HEK293 (cell line): ENCODE measurements at regions not wholly inside any gene's neighbourhood (a gene's known extent, or its start where the extent isn't known, plus 50 kb on each side); places are given as distances from the start of the nearest gene placed in this dataset.

ENCODE experiments used
- CTCF ChIA-PET: fragments of 350-600 bp; formaldehyde crosslinking; extraction: SDS; loops from one replicate; lab custom pipeline; 2021; ENCODE audit warnings: antibody characterized with exemption; lab: Yijun Ruan, JAX
- POLR2A ChIA-PET: fragments of 300-600 bp; formaldehyde crosslinking; extraction: SDS; loops from one replicate; lab custom pipeline; 2020; ENCODE audit warnings: antibody characterized with exemption, inconsistent platforms; lab: Yijun Ruan, JAX
- H3K27ac ChIP-seq: fragments of 200-500 bp; sonication (Bioruptor generic); 2 replicates; pipeline ENCODE4 v1.5.1; 2014; ENCODE audit warnings: low read depth, low read length, control low read depth, inconsistent platforms; ENCODE audit errors: extremely low read depth
- H3K36me3 ChIP-seq, 2 experiments: fragments of 200-500 bp in 1 of 2; sonication (Bioruptor generic) in 1 of 2; 1 replicate in 1 of 2; 2 replicates in 1 of 2; pipeline ENCODE4 v1.5.1; 2014 to 2017; ENCODE audit warnings: inconsistent platforms in 2 of 2, low read length in 2 of 2; ENCODE audit not compliant: control insufficient read depth in 2 of 2, insufficient read depth in 1 of 2
- H3K4me1 ChIP-seq: fragments of 200-500 bp; sonication (Bioruptor generic); 2 replicates; pipeline ENCODE4 v1.5.1; 2014; ENCODE audit warnings: mild to moderate bottlenecking, low read length, inconsistent platforms; ENCODE audit not compliant: control insufficient read depth, insufficient read depth
- H3K4me3 ChIP-seq: 2 replicates; pipeline ENCODE4 v1.5.1; 2011; ENCODE audit warnings: low read depth, mild to moderate bottlenecking, control low read depth, low read length, moderate library complexity
- H3K9me3 ChIP-seq: fragments of 200-500 bp; sonication (Bioruptor generic); 2 replicates; pipeline ENCODE4 v1.5.1; 2014; ENCODE audit warnings: low read depth, low read length, inconsistent platforms; ENCODE audit not compliant: control insufficient read depth, insufficient read depth
- AEBP2 ChIP-seq: fragments of 450-650 bp; formaldehyde crosslinking; IDR thresholded peaks from 2 replicates; pipeline ENCODE4 v1.5.1; 2016; ENCODE audit warnings: missing biosample characterization, missing genetic modification characterization, borderline replicate concordance
- KLF10 ChIP-seq: fragments of 450-650 bp; IDR thresholded peaks from 2 replicates; pipeline ENCODE4 v1.5.1; 2018; ENCODE audit warnings: missing biosample characterization, mild to moderate bottlenecking, missing genetic modification characterization
- KLF17 ChIP-seq: fragments of 450-650 bp; formaldehyde crosslinking; IDR thresholded peaks from 2 replicates; pipeline ENCODE4 v1.5.1; 2016; ENCODE audit warnings: missing biosample characterization, missing genetic modification characterization
- REST ChIP-seq: fragments of 450-650 bp; formaldehyde crosslinking; IDR thresholded peaks from 2 replicates; pipeline ENCODE4 v1.5.1; 2016; ENCODE audit warnings: missing biosample characterization, missing genetic modification characterization
- SALL2 ChIP-seq: fragments of 450-650 bp; formaldehyde crosslinking; IDR thresholded peaks from 2 replicates; pipeline ENCODE4 v1.5.0; 2017; ENCODE audit warnings: missing biosample characterization, mild to moderate bottlenecking, missing genetic modification characterization, borderline replicate concordance
- TCF7L2 ChIP-seq: IDR thresholded peaks from 2 replicates; pipeline ENCODE4 v1.6.1; 2011; ENCODE audit warnings: low read depth, mild to moderate bottlenecking, inconsistent platforms, low read length, moderate library complexity, borderline replicate concordance
- ZBTB17 ChIP-seq: fragments of 450-650 bp; formaldehyde crosslinking; IDR thresholded peaks from 2 replicates; pipeline ENCODE4 v1.5.1; 2016; ENCODE audit warnings: missing biosample characterization, missing genetic modification characterization
- ZNF2 ChIP-seq: fragments of 450-650 bp; formaldehyde crosslinking; IDR thresholded peaks from 2 replicates; pipeline ENCODE4 v1.5.1; 2016; ENCODE audit warnings: missing biosample characterization, missing genetic modification characterization
- ZNF223 ChIP-seq: fragments of 450-650 bp; formaldehyde crosslinking; IDR thresholded peaks from 2 replicates; pipeline ENCODE4 v1.5.1; 2016; ENCODE audit warnings: missing biosample characterization, missing genetic modification characterization
- ZNF274 ChIP-seq, 2 experiments: fragments of 200-500 bp in 1 of 2; fragments of 450-650 bp in 1 of 2; sonication (Bioruptor generic) in 1 of 2; formaldehyde crosslinking in 1 of 2; IDR thresholded peaks; 2 replicates each; pipeline versions ENCODE4 v1.5.1 to v1.6.1; 2014 to 2016; ENCODE audit warnings: borderline replicate concordance in 1 of 2, inconsistent platforms in 1 of 2, low read length in 1 of 2, missing biosample characterization in 1 of 2, missing genetic modification characterization in 1 of 2
- ZNF311 ChIP-seq: fragments of 450-650 bp; formaldehyde crosslinking; IDR thresholded peaks from 2 replicates; pipeline ENCODE4 v1.5.1; 2017; ENCODE audit warnings: missing biosample characterization, missing genetic modification characterization, borderline replicate concordance
- ZNF37A ChIP-seq: fragments of 450-650 bp; IDR thresholded peaks from 2 replicates; pipeline ENCODE4 v1.5.1; 2018; ENCODE audit warnings: missing biosample characterization, missing genetic modification characterization
- ZNF561 ChIP-seq: fragments of 450-650 bp; IDR thresholded peaks from 2 replicates; pipeline ENCODE4 v1.5.1; 2018; ENCODE audit warnings: missing biosample characterization, missing genetic modification characterization, borderline replicate concordance
- ZNF610 ChIP-seq: fragments of 450-650 bp; formaldehyde crosslinking; IDR thresholded peaks from 2 replicates; pipeline ENCODE4 v1.5.1; 2016; ENCODE audit warnings: missing biosample characterization, missing genetic modification characterization, borderline replicate concordance
- ZNF629 ChIP-seq: fragments of 450-650 bp; formaldehyde crosslinking; IDR thresholded peaks from 2 replicates; pipeline ENCODE4 v1.5.1; 2017; ENCODE audit warnings: missing biosample characterization, missing genetic modification characterization
- ZNF704 ChIP-seq: fragments of 450-650 bp; formaldehyde crosslinking; IDR thresholded peaks from 2 replicates; pipeline ENCODE4 v1.5.1; 2016; ENCODE audit warnings: missing biosample characterization, missing genetic modification characterization
- ZNF76 ChIP-seq: fragments of 450-650 bp; formaldehyde crosslinking; IDR thresholded peaks from 2 replicates; pipeline ENCODE4; 2016; ENCODE audit warnings: low read depth, missing biosample characterization, missing genetic modification characterization, borderline replicate concordance
- ZNF785 ChIP-seq: fragments of 450-650 bp; formaldehyde crosslinking; IDR thresholded peaks from 2 replicates; pipeline ENCODE4 v1.5.1; 2016; ENCODE audit warnings: missing biosample characterization, missing genetic modification characterization
- ZNF791 ChIP-seq: fragments of 450-650 bp; formaldehyde crosslinking; IDR thresholded peaks from 2 replicates; pipeline ENCODE4 v1.5.1; 2016; ENCODE audit warnings: missing biosample characterization, missing genetic modification characterization
- TF ChIP-seq, protein P1 (sequence below): fragments of 450-650 bp; formaldehyde crosslinking; IDR thresholded peaks from 2 replicates; pipeline ENCODE4 v1.5.1; 2016; ENCODE audit warnings: missing biosample characterization, missing genetic modification characterization
- TF ChIP-seq, protein P2 (sequence below): fragments of 450-650 bp; IDR thresholded peaks from 2 replicates; pipeline ENCODE4 v1.5.1; 2018; ENCODE audit warnings: missing biosample characterization, missing genetic modification characterization

DNA sequence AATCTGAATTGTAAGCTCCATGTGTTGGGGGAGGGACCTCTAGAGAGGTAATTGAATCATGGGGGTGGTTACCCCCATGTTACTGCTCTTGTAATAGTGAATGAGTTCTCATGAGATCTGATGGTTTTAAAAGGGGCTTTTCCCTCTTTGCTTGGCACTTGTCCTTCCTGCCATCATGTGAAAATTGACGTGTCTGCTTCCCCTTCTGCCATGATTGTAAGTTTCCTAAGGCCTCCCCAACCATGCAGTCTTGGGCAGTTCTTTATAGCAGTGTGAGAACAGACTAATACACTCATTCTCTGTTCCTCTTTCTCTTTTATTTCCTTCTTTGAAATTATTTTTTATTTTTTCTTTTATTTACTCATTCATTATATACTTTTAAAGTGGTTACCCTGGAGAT is 239.4 kb downstream of the CSNK2A3 start (continued):
- TF ChIP-seq ZNF629 (no peak), SALL2 (tag by site-specific recombination) (no peak)
- TF ChIP-seq, protein P1, sequence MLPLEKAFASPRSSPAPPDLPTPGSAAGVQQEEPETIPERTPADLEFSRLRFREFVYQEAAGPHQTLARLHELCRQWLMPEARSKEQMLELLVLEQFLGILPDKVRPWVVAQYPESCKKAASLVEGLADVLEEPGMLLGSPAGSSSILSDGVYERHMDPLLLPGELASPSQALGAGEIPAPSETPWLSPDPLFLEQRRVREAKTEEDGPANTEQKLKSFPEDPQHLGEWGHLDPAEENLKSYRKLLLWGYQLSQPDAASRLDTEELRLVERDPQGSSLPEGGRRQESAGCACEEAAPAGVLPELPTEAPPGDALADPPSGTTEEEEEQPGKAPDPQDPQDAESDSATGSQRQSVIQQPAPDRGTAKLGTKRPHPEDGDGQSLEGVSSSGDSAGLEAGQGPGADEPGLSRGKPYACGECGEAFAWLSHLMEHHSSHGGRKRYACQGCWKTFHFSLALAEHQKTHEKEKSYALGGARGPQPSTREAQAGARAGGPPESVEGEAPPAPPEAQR (tag by site-specific recombination), result no peak
- TF ChIP-seq, all 188 proteins: peak for 0

GRCh38 chr11:11108026-11108425 is 245.0 kb downstream of the CSNK2A3 start:
- POLR2A ChIA-PET, result no interaction called here
- TF ChIP-seq ZNF704 (tag by site-specific recombination) (no peak), ZNF76 (tag by site-specific recombination) (no peak), ZNF791 (no peak), ZNF785 (tag by site-specific recombination) (no peak), AEBP2 (tag by site-specific recombination) (no peak), ZNF223 (tag by site-specific recombination) (no peak), TCF7L2 (no peak), ZNF274 (IDR thresholded peaks at IDR 0.05; ENCODE audit: low read length) (no peak), ZNF274 (tag by site-specific recombination; IDR thresholded peaks at IDR 0.05; ENCODE audit: borderline replicate concordance) (no peak), ZNF561 (tag by site-specific recombination) (no peak), REST (tag by site-specific recombination) (no peak), ZNF2 (tag by site-specific recombination) (no peak), ZNF37A (tag by site-specific recombination) (no peak), ZNF311 (no peak), KLF17 (tag by site-specific recombination) (no peak), KLF10 (tag by site-specific recombination) (no peak), ZNF610 (tag by site-specific recombination) (no peak), ZBTB17 (tag by site-specific recombination) (no peak)
- TF ChIP-seq, protein P2, sequence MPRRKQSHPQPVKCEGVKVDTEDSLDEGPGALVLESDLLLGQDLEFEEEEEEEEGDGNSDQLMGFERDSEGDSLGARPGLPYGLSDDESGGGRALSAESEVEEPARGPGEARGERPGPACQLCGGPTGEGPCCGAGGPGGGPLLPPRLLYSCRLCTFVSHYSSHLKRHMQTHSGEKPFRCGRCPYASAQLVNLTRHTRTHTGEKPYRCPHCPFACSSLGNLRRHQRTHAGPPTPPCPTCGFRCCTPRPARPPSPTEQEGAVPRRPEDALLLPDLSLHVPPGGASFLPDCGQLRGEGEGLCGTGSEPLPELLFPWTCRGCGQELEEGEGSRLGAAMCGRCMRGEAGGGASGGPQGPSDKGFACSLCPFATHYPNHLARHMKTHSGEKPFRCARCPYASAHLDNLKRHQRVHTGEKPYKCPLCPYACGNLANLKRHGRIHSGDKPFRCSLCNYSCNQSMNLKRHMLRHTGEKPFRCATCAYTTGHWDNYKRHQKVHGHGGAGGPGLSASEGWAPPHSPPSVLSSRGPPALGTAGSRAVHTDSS, result no peak
- CTCF ChIA-PET, result no interaction called here

More at GRCh38 chr11:11108026-11108425, 245.0 kb downstream of the CSNK2A3 start:
- no peaks in the 10 kb centered on the region for H3K4me1 ChIP-seq
- no peaks in the 10 kb centered on the region for H3K36me3 ChIP-seq
- H3K27ac ChIP-seq, result no peak overlapping the region
- no peak overlapping the region for H3K4me3 ChIP-seq
- no peaks in the 10 kb centered on the region for H3K9me3 ChIP-seq
